C4-2B (cell line): ENCODE measurements at regions not wholly inside any gene's neighbourhood (a gene's known extent, or its start where the extent isn't known, plus 50 kb on each side); places are given as distances from the start of the nearest gene placed in this dataset.

Source experiments
- ZFX ChIP-seq: fragments of 450-650 bp; IDR thresholded peaks from 2 replicates; pipeline ENCODE4 v1.6.1; 2017
- TF ChIP-seq, protein P1 (sequence below): fragments of 450-650 bp; conservative IDR thresholded peaks from 2 replicates; pipeline ENCODE4 v1.5.1; 2017; ENCODE audit warnings: mild to moderate bottlenecking

GRCh38 chr5:26432386-26432785 is 606.0 kb downstream of the CDH9 start:
- TF ChIP-seq, protein P1, sequence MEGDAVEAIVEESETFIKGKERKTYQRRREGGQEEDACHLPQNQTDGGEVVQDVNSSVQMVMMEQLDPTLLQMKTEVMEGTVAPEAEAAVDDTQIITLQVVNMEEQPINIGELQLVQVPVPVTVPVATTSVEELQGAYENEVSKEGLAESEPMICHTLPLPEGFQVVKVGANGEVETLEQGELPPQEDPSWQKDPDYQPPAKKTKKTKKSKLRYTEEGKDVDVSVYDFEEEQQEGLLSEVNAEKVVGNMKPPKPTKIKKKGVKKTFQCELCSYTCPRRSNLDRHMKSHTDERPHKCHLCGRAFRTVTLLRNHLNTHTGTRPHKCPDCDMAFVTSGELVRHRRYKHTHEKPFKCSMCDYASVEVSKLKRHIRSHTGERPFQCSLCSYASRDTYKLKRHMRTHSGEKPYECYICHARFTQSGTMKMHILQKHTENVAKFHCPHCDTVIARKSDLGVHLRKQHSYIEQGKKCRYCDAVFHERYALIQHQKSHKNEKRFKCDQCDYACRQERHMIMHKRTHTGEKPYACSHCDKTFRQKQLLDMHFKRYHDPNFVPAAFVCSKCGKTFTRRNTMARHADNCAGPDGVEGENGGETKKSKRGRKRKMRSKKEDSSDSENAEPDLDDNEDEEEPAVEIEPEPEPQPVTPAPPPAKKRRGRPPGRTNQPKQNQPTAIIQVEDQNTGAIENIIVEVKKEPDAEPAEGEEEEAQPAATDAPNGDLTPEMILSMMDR, result no peak
- TF ChIP-seq ZFX, result no peak
